ENCODE measurements at regions not wholly inside any gene's neighbourhood (a gene's known extent, or its start where the extent isn't known, plus 50 kb on each side); places are given as distances from the start of the nearest gene placed in this dataset.
"Not testable (repeated sequence)": the region's sequence is repeated elsewhere in the genome, so short reads cannot be mapped to it uniquely, and the experiment has no call there.

DNA sequence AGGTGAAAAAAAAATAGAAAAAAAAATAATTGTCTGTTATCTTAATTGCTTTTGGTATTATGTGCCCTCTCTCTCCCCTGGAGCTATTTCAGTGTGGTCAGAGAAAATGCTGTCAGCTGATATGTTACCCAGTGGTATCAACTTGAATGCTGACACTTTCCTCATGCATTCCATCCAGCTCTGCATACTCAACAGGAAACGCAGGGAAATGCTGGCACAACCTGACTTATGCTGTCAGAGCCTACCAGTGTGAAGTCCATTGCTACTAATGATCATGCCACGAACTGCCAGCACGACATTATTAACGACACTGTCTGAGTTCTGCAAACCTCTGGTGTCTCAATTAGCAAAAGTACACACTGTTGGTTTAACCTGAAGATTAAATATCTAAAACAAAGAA, 182.8 kb downstream of the ZWINT start:
- no peak overlapping the region for H3K4me3 ChIP-seq (ENCODE audit: insufficient read depth, low read depth, low read length)
- H3K4me1 ChIP-seq (ENCODE audit: insufficient read depth, low read length): no peaks in the 10 kb centered on the region
- Mint-ChIP-seq H3K4me3 (ENCODE audit: unreplicated experiment) (no peak overlapping the region), H3K9me3 (ENCODE audit: unreplicated experiment) (no peaks in the 10 kb centered on the region), H3K27me3 (ENCODE audit: low read depth, unreplicated experiment) (no peaks in the 10 kb centered on the region), H3K27ac (ENCODE audit: unreplicated experiment) (no peak overlapping the region), H3K4me1 (ENCODE audit: low read depth, unreplicated experiment) (no peaks in the 10 kb centered on the region), H3K36me3 (ENCODE audit: low read depth, unreplicated experiment) (no peaks in the 10 kb centered on the region)
- no peak overlapping the region for H3K27ac ChIP-seq (ENCODE audit: low read depth, low read length)
- H2AFZ ChIP-seq (ENCODE audit: low read depth, low read length): no peak overlapping the region
- no peak overlapping the region for H3K4me2 ChIP-seq (ENCODE audit: low read length)
- H3K9ac ChIP-seq (ENCODE audit: low read length): no peak overlapping the region
- no peaks in the 10 kb centered on the region for H3K9me3 ChIP-seq (ENCODE audit: insufficient read depth, low read depth, low read length)
- H4K20me1 ChIP-seq (ENCODE audit: insufficient read depth, low read length): no peaks in the 10 kb centered on the region
- DNase-seq (ENCODE audit: low read depth) (no peak), FAIRE-seq (no peak)
- TF ChIP-seq EZH2 (IDR thresholded peaks at IDR 0.05; ENCODE audit: insufficient read depth, low read length) (no peak), CTCF (IDR thresholded peaks at IDR 0.05; ENCODE audit: insufficient read depth, low read depth, low read length) (no peak)
- H3K36me3 ChIP-seq (ENCODE audit: insufficient read depth, low read length): no peaks in the 10 kb centered on the region
- no peaks in the 10 kb centered on the region for H3K79me2 ChIP-seq (ENCODE audit: insufficient read depth, low read length)
- H3K27me3 ChIP-seq (ENCODE audit: insufficient read depth, low read length): no peaks in the 10 kb centered on the region

DNA sequence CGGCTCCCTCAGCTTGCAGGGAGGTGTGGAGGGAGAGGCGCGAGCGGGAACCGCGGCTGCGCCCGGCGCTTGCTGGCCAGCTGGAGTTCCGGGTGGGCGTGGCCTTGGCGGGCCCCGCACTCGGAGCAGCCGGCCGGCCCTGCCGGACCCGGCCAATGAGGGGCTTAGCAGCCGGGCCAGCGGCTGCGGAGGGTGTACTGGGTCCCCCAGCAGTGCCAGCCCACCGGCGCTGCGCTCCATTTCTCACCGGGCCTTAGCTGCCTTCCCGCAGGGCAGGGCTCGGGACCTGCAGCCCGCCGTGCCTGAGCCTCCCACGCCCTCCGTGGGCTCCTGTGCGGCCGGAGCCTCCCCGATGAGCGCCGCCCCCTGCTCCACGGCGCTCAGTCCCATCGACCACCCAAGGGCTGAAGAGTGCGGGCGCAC, 206.0 kb downstream of the ZWINT start:
- not testable (repeated sequence) for H3K4me3 Mint-ChIP-seq (ENCODE audit: unreplicated experiment); H3K36me3 Mint-ChIP-seq (ENCODE audit: low read depth, unreplicated experiment); H3K9me3 Mint-ChIP-seq (ENCODE audit: unreplicated experiment); H3K27ac ChIP-seq (ENCODE audit: low read depth, low read length); H2AFZ ChIP-seq (ENCODE audit: low read depth, low read length); H3K27me3 Mint-ChIP-seq (ENCODE audit: low read depth, unreplicated experiment); H3K4me2 ChIP-seq (ENCODE audit: low read length); H3K27me3 ChIP-seq (ENCODE audit: insufficient read depth, low read length); H3K27ac Mint-ChIP-seq (ENCODE audit: unreplicated experiment); H3K9me3 ChIP-seq (ENCODE audit: insufficient read depth, low read depth, low read length); H3K4me1 Mint-ChIP-seq (ENCODE audit: low read depth, unreplicated experiment); DNase-seq (ENCODE audit: low read depth); H3K4me3 ChIP-seq (ENCODE audit: insufficient read depth, low read depth, low read length); FAIRE-seq; H4K20me1 ChIP-seq (ENCODE audit: insufficient read depth, low read length); H3K36me3 ChIP-seq (ENCODE audit: insufficient read depth, low read length); H3K79me2 ChIP-seq (ENCODE audit: insufficient read depth, low read length); H3K4me1 ChIP-seq (ENCODE audit: insufficient read depth, low read length); H3K9ac ChIP-seq (ENCODE audit: low read length)

DNA sequence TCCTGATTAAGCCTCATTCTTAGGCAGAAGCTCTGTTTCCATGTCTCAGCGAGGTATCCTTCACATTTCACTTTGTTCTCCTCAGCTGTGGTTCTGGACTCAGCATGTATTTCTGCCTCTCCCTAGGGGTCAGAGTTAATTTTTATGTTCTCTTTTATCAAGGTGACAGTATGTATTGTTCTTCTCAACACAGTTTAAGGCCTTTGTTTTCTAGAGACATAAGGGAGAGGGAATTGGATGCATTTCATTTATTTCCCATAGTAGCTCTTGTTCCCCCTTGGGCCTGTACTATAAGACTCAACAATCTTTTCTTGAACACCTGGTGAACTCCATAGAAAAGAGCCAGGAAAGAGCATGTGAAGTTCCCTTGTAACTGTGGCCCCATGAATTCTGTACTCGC, 214.3 kb downstream of the ZWINT start:
- no peak overlapping the region for H3K4me3 Mint-ChIP-seq (ENCODE audit: unreplicated experiment)
- no peak overlapping the region for H3K4me3 ChIP-seq (ENCODE audit: insufficient read depth, low read depth, low read length)
- H4K20me1 ChIP-seq (ENCODE audit: insufficient read depth, low read length): no peaks in the 10 kb centered on the region
- H3K4me2 ChIP-seq (ENCODE audit: low read length): no peak overlapping the region
- no peaks in the 10 kb centered on the region for H3K36me3 Mint-ChIP-seq (ENCODE audit: low read depth, unreplicated experiment)
- H3K79me2 ChIP-seq (ENCODE audit: insufficient read depth, low read length): no peaks in the 10 kb centered on the region
- no peaks in the 10 kb centered on the region for H3K9me3 Mint-ChIP-seq (ENCODE audit: unreplicated experiment)
- H3K27ac ChIP-seq (ENCODE audit: low read depth, low read length): no peak overlapping the region
- no peak for DNase-seq (ENCODE audit: low read depth)
- H3K4me1 ChIP-seq (ENCODE audit: insufficient read depth, low read length): no peaks in the 10 kb centered on the region
- no peaks in the 10 kb centered on the region for H3K36me3 ChIP-seq (ENCODE audit: insufficient read depth, low read length)
- no peak for FAIRE-seq
- no peak overlapping the region for H3K27ac Mint-ChIP-seq (ENCODE audit: unreplicated experiment)
- H3K9me3 ChIP-seq (ENCODE audit: insufficient read depth, low read depth, low read length): peaks cover 6% of the 10 kb centered on the region
- no peak for TF ChIP-seq CTCF (IDR thresholded peaks at IDR 0.05; ENCODE audit: insufficient read depth, low read depth, low read length)
- TF ChIP-seq EZH2 (IDR thresholded peaks at IDR 0.05; ENCODE audit: insufficient read depth, low read length): no peak
- H3K27me3 ChIP-seq (ENCODE audit: insufficient read depth, low read length): no peaks in the 10 kb centered on the region
- no peaks in the 10 kb centered on the region for H3K4me1 Mint-ChIP-seq (ENCODE audit: low read depth, unreplicated experiment)
- H2AFZ ChIP-seq (ENCODE audit: low read depth, low read length): no peak overlapping the region
- H3K9ac ChIP-seq (ENCODE audit: low read length): no peak overlapping the region
- no peaks in the 10 kb centered on the region for H3K27me3 Mint-ChIP-seq (ENCODE audit: low read depth, unreplicated experiment)

All from astrocyte (in vitro differentiated cells and primary cell).